ENCODE measurements at regions not wholly inside any gene's neighbourhood (a gene's known extent, or its start where the extent isn't known, plus 50 kb on each side); places are given as distances from the start of the nearest gene placed in this dataset.

DNA sequence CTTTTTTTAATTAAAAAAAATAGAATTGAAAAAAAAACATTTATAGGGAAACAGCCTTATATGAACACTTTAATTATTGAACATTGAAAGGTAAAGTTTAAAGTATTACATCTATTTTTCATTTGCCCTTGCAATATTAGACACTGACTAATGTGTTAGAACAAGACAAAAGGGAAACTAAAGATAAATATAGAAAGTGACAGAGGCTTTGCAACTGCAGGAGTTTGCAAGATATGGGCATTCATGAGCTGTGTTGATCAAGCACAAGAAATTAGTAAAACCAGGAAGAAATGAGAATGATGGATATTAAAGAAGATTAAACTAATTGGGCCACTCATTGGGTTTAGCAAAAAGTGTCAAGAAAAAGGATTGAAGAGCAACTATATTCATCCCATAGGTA is 1097.7 kb upstream of the CELF4 start:
- no peak overlapping the region for H3K4me2 ChIP-seq (ENCODE audit: insufficient read depth in 1 of 2, low read depth in 2 of 2, low read length in 2 of 2)
- TF ChIP-seq SP4 (IDR thresholded peaks at IDR 0.05; ENCODE audit: low read length) (no peak), MAFK (IDR thresholded peaks at IDR 0.05; ENCODE audit: low read depth, low read length) (no peak), PHF8 (conservative IDR thresholded peaks at IDR 0.05; ENCODE audit: low read depth, low read length) (no peak), KDM5A (IDR thresholded peaks at IDR 0.05; ENCODE audit: low read length) (no peak), SP1 (IDR thresholded peaks at IDR 0.05; ENCODE audit: low read depth, low read length) (no peak), EP300 (IDR thresholded peaks at IDR 0.05; ENCODE audit: borderline replicate concordance in 1 of 2, low read depth in 2 of 2, low read length in 2 of 2) (no peak), CREB1 (IDR thresholded peaks at IDR 0.05) (no peak), KDM4A (IDR thresholded peaks at IDR 0.05; ENCODE audit: low read depth, low read length, severe bottlenecking) (no peak), CHD2 (IDR thresholded peaks at IDR 0.05; ENCODE audit: low read length) (no peak), EGR1 (IDR thresholded peaks at IDR 0.05; ENCODE audit: borderline replicate concordance, low read depth, low read length) (no peak), CHD1 (IDR thresholded peaks at IDR 0.05; ENCODE audit: low read depth, low read length) (no peak), SRF (IDR thresholded peaks at IDR 0.05; ENCODE audit: low read depth, low read length) (no peak), SUZ12 (IDR thresholded peaks at IDR 0.05; ENCODE audit: low read length) (no peak), SIN3A (conservative IDR thresholded peaks at IDR 0.05 in 1 of 2, IDR thresholded peaks at IDR 0.05 in 1 of 2; ENCODE audit: low read depth in 1 of 2, low read length in 2 of 2) (no peak), CBX8 (IDR thresholded peaks at IDR 0.05; ENCODE audit: borderline replicate concordance, low read depth, low read length) (no peak), JUND (IDR thresholded peaks at IDR 0.05; ENCODE audit: low read length) (no peak)
- TF ChIP-seq, protein P1, sequence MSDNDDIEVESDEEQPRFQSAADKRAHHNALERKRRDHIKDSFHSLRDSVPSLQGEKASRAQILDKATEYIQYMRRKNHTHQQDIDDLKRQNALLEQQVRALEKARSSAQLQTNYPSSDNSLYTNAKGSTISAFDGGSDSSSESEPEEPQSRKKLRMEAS (IDR thresholded peaks at IDR 0.05) = no peak

More for the DNA sequence above, 1097.7 kb upstream of the CELF4 start:
- DNase-seq (ENCODE audit: low read depth in 1 of 2, low spot score in 2 of 2) = no peak
- no peak overlapping the region for H2BK12ac ChIP-seq (ENCODE audit: low read depth, low read length)
- H2BK20ac ChIP-seq (ENCODE audit: low read length) = no peak overlapping the region
- no peak overlapping the region for H2BK15ac ChIP-seq (ENCODE audit: low read length)
- no peak overlapping the region for H2BK5ac ChIP-seq (ENCODE audit: low read depth, low read length)
- H3K79me2 ChIP-seq (ENCODE audit: control insufficient read depth in 1 of 2, insufficient read depth in 2 of 2, low read length in 2 of 2) = no peaks in the 10 kb centered on the region
- no peak overlapping the region for H2AFZ ChIP-seq (ENCODE audit: low read length)
- no peak overlapping the region for H2AK5ac ChIP-seq (ENCODE audit: low read depth, low read length)
- no peak overlapping the region for H3K14ac ChIP-seq (ENCODE audit: insufficient read length)
- H4K5ac ChIP-seq (ENCODE audit: insufficient read length, low read depth, low read length) = no peak overlapping the region
- H3K27ac ChIP-seq (ENCODE audit: low read depth, low read length) = no peak overlapping the region
- CTCF ChIA-PET (ENCODE audit: partially characterized antibody) = interaction anchor here (0.6 to 1.1 kb wide), 3 partner anchors 118 to 808 kb away, joined by 3 read pairs; no protein-coding TSS in a partner anchor
- POLR2A ChIA-PET (ENCODE audit: partially characterized antibody) = no interaction called here
- no peaks in the 10 kb centered on the region for H3K4me1 ChIP-seq (replicated peaks in 1 of 4; ENCODE audit: control insufficient read depth in 3 of 4, insufficient read depth in 4 of 4, low read length in 3 of 4)
- H3K79me1 ChIP-seq (ENCODE audit: low read depth, low read length) = no peaks in the 10 kb centered on the region
- H4K20me1 ChIP-seq (replicated peaks in 1 of 2; ENCODE audit: control insufficient read depth in 1 of 2, insufficient read depth in 2 of 2, low read length in 2 of 2) = no peaks in the 10 kb centered on the region
- no peaks in the 10 kb centered on the region for H3K9me3 ChIP-seq (ENCODE audit: insufficient read depth in 2 of 2, low read depth in 1 of 2, low read length in 1 of 2)
- H3K23me2 ChIP-seq (ENCODE audit: low read depth, low read length) = no peaks in the 10 kb centered on the region
- no peak overlapping the region for H3K56ac ChIP-seq (replicated peaks; ENCODE audit: insufficient read length, low read depth, low read length)
- no peak overlapping the region for H4K8ac ChIP-seq (ENCODE audit: extremely low read depth, insufficient read depth, low read length)
- H3K23ac ChIP-seq (ENCODE audit: insufficient read length) = no peak overlapping the region
- no peak overlapping the region for H2BK120ac ChIP-seq (replicated peaks; ENCODE audit: low read depth, low read length)
- no peak for FAIRE-seq
- H3K27me3 ChIP-seq (replicated peaks in 1 of 4; ENCODE audit: control insufficient read depth in 3 of 4, extremely low read depth in 1 of 4, insufficient read depth in 3 of 4, low read length in 3 of 4) = no peaks in the 10 kb centered on the region
- no peak overlapping the region for H3K4ac ChIP-seq (replicated peaks; ENCODE audit: insufficient read length, low read depth, low read length)
- no peaks in the 10 kb centered on the region for H3K36me3 ChIP-seq (ENCODE audit: control insufficient read depth in 2 of 4, insufficient read depth in 4 of 4, low read length in 3 of 4)
- H4K91ac ChIP-seq (replicated peaks; ENCODE audit: insufficient read length, low read length) = no peak overlapping the region
- H3K9ac ChIP-seq (replicated peaks in 1 of 4; ENCODE audit: extremely low read depth in 1 of 4, low read depth in 3 of 4, low read length in 3 of 4) = no peak overlapping the region
- H3K18ac ChIP-seq (ENCODE audit: extremely low read depth, low read length) = no peak overlapping the region
- no peak overlapping the region for H3K4me3 ChIP-seq (ENCODE audit: extremely low read depth in 1 of 4, insufficient read depth in 2 of 4, low read depth in 3 of 4, low read length in 4 of 4)

Data from H1 (cell line).